NCI-H2171 treated with DMSO at 0.1 percent for 48 hours (cell line): ENCODE measurements at regions not wholly inside any gene's neighbourhood (a gene's known extent, or its start where the extent isn't known, plus 50 kb on each side); places are given as distances from the start of the nearest gene placed in this dataset.
"Not testable (repeated sequence)": the region's sequence is repeated elsewhere in the genome, so short reads cannot be mapped to it uniquely, and the experiment has no call there.

ENCODE experiments used
- DNase-seq: peaks from one replicate; lab custom pipeline; 2025; lab: John Stamatoyannopoulos, UW

GRCh38 chr1:206256935-206257334 is 53.6 kb downstream of the SRGAP2 start:
- DNase-seq: not testable (repeated sequence)

GRCh38 chr1:206261473-206261872 is 58.1 kb downstream of the SRGAP2 start:
- DNase-seq: not testable (repeated sequence)

DNA sequence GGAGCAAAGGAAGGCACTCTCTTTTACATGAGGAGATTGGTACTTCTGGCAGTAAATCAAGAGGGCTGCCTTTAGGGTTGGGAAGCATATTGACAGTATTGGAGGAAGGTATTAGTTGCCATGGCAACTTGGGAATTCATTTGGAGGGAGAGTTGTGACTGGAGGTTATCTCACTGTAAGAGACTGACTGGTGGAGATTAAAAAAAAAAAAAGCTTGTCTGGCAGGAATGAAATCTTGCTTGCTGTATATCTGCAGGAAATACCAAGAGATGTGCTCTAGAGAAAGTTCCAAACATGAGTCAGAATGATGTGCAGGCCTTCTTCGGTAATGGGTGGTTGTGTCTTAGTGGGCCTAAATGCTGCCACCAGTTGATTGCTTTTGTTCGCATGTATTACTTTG is 59.1 kb downstream of the SRGAP2 start:
- DNase-seq: not testable (repeated sequence)

DNA sequence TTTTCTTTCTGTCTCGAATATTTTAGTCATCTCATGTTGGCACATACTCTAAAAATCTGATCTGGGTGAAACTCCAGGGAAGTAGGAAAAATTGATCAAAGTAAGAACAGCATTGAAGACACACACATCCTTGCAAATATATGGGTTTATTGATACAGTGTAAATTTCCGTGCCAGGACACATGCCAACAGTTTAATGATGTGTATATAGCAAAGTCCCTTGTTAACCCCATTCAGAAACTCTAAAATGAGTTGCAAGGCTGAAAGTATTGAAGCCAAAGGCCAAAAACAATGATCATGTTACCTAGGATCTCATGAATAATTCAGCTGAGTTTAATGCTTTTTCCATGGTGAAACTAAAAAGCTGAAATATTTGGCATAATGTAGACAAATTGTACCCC is 61.6 kb downstream of the SRGAP2 start:
- not testable (repeated sequence) for DNase-seq

DNA sequence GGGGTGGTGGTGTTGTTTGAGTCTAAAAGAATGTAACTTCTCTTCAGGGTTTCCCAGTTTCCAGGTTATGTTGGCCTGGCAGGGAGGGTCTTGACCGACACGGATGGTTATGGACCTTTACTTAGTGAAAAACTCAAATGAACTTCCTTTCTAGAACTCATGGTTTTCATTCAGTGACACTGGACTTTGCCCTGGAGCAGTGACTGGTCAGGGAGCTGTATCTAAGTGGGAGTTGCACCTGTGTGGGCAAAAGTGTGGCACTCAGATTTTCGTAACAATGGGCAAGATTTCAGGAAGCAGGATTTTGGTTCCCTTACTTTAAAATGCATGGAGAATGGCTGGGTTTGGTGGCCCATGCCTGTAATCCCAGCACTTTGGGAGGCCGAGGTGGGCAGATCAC is 67.8 kb downstream of the SRGAP2 start:
- not testable (repeated sequence) for DNase-seq

- DNase-seq: not testable (repeated sequence)
These were observed 69.8 kb downstream of the SRGAP2 start for GRCh38 chr1:206273104-206273503.

DNA sequence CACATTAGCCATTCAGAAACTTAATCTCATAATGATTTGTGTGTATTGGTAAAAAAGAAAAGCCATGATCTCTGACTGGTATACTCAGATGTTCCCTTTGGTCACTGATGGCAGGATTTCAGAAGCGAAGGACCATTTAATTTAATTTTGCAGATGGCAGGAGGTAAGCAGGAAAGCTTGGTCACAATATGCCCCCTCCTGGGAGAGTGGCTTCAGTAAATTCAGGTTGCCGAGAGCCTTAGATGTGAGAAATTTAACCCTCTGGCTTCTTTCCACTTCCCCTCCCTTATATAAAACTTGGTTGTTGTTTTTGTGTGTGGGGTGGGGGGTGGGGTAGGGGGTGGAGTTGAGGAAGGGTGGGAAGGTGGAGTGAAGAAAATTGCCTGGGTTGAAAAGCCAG is 72.8 kb downstream of the SRGAP2 start:
- DNase-seq: not testable (repeated sequence)

GRCh38 chr1:206278683-206279082 is 75.3 kb downstream of the SRGAP2 start:
- not testable (repeated sequence) for DNase-seq

GRCh38 chr1:206280683-206281082 is 77.3 kb downstream of the SRGAP2 start:
- DNase-seq: not testable (repeated sequence)

- not testable (repeated sequence) for DNase-seq
These were observed 78.7 kb downstream of the SRGAP2 start for GRCh38 chr1:206281912-206282654.

DNA sequence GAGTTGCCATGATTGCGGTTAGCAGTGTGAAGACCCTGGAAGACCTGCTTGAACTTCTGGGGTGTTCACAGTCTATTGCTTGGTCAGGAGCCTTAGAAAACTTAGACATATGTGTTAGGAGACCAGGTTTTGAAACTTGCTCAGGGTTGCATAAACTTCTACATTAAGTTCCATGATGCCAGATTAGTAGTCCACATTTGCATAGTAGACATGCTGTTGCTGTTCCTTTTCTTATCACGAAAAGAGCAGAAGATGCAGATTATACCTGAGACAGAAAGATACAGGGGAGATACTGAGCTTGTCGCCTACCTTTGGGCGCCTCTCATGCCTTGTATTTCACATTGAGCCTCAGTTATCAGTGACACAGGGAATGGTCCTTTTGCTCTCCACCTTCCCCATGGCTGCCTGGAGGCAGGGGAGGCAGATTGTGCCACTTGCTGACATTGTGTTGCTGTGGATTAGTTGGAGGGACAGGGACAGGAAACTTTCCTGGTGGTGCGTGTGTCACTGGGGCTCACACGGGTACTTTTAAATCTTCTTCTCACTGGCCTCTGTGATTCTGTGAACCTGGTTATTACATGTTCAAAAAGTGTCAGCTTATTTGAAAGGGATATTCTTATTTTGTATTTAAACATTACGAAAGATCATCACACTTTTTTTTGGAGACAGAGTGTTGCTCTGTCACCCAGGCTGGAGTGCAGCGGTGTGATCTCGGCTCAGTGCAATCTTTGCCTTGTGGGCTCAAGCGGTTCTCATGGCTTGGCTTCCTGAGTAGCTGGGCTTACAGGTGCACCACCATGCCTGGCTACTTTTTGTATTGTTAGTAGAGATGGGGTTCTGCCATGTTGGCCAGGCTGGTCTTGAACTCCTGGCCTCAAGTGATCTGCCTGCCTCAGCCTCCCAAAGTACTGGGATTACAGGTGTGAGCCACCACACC is 82.0 kb downstream of the SRGAP2 start:
- not testable (repeated sequence) for DNase-seq

GRCh38 chr1:206287759-206288158 is 84.4 kb downstream of the SRGAP2 start:
- not testable (repeated sequence) for DNase-seq

DNA sequence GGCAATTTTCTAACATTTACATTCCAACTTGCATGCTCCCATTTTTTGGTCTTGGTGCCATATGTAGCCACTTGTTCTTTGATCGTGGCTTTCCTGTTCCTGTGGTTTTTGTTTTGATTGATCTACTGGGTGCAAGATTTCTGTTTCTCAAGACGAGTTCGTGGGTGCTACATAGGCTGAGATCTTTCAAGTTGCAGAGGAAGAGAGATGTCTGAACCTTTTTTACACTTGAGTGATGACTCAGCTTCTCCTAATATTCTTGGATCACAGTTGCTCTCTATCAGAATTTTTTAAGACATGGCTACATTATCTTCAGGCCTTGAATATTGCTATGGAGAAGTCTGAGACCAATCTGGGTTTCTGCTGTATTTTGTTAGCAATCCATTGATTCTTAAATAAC is 85.1 kb downstream of the SRGAP2 start:
- not testable (repeated sequence) for DNase-seq

GRCh38 chr1:206297145-206298031 is 94.0 kb downstream of the SRGAP2 start:
- DNase-seq: not testable (repeated sequence)

GRCh38 chr1:206298032-206298392 is 94.7 kb downstream of the SRGAP2 start:
- not testable (repeated sequence) for DNase-seq

DNA sequence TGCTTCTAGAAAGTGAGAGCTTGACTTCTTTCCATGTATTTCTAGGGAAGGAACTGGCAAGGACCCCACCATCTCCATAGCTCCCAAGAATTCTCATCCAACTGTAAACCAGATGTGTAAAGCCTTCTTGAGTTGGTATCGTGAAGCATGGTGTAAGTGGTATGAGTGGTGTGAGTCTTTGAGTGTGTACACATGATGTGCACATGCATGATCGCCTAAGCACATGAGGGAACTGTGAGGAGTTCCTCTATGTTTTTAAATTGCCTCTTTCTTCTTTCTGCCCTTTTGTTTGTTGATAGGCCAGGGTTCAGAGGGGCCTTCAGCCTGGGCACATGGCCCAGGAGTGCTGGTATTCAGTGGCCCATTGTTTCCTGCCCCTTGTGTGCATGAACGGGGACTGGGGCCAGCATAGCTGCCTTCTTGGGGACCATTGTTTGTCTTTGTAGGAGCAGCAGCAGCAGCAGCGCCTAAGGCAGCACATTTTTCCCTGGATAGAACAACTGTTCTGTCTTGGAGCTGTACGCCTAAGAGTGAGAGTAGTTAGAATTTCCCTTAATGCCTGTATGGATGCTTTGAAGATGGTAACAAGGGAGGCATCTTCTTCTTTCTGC is 95.9 kb downstream of the SRGAP2 start:
- DNase-seq: not testable (repeated sequence)

- not testable (repeated sequence) for DNase-seq
These were observed 96.6 kb downstream of the SRGAP2 start for GRCh38 chr1:206299942-206300341.

GRCh38 chr1:206302056-206302455 is 98.7 kb downstream of the SRGAP2 start:
- DNase-seq: not testable (repeated sequence)

GRCh38 chr1:206307442-206307841 is 104.1 kb downstream of the SRGAP2 start:
- not testable (repeated sequence) for DNase-seq

- DNase-seq: not testable (repeated sequence)
These were observed 107.6 kb downstream of the SRGAP2 start for GRCh38 chr1:206310948-206311347.

DNA sequence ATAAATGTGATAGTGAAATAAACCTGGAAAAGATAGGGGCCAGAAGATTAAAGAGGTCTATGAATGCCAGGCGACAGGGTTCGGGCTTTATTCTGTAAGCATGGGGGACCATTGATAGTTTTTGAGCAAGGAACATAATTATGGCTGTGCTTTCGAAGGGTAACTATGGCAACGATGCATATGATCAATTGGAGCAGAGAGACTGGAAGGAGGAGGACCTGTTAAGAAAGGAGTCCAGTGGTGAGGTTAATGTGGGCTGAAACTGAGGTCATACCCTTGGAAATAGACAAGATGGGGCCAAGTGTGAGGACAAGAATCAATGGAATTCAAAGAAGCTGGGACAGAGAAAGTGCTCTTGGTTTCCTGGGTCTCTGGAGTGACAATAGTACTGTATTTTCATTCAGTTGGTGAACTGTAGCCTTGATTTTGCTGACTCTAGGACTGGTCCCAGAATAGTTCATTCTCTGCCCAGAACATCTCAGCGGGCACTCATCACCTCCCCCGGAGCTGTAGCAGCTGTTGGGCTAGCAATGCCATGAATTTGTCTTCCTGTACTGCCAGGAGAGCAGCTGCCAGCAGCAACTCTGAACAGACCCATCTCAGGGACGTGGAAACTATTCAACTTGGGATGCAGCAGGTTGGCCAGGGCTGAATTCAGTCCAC is 108.4 kb downstream of the SRGAP2 start:
- DNase-seq: not testable (repeated sequence)
